ENCODE measurements at regions not wholly inside any gene's neighbourhood (a gene's known extent, or its start where the extent isn't known, plus 50 kb on each side); places are given as distances from the start of the nearest gene placed in this dataset.

- no peak for DNase-seq
Observed at GRCh38 chr13:34513526-34513925, 428.5 kb upstream of the NBEA start.

- DNase-seq = no peak
Observed at GRCh38 chr13:34515201-34515600, 426.9 kb upstream of the NBEA start.

GRCh38 chr13:34521171-34521570 lies 420.9 kb upstream of the NBEA start:
- no peak for DNase-seq

GRCh38 chr13:34522808-34523207 lies 419.3 kb upstream of the NBEA start:
- DNase-seq = no peak

- no peak for DNase-seq
Observed at GRCh38 chr13:34523406-34523805, 418.7 kb upstream of the NBEA start.

- no peak for DNase-seq
Observed at GRCh38 chr13:34533941-34534340, 408.1 kb upstream of the NBEA start.

- no peak for DNase-seq
Observed at GRCh38 chr13:34542321-34542720, 399.7 kb upstream of the NBEA start.

GRCh38 chr13:34543836-34544235 lies 398.2 kb upstream of the NBEA start:
- DNase-seq = no peak

GRCh38 chr13:34545461-34545860 lies 396.6 kb upstream of the NBEA start:
- no peak for DNase-seq

- DNase-seq = no peak
Observed at GRCh38 chr13:34546344-34547250, 395.5 kb upstream of the NBEA start.

GRCh38 chr13:34547929-34548328 lies 394.1 kb upstream of the NBEA start:
- no peak for DNase-seq

GRCh38 chr13:34553376-34553775 lies 388.7 kb upstream of the NBEA start:
- DNase-seq = no peak

- no peak for DNase-seq
Observed at GRCh38 chr13:34555988-34556387, 386.1 kb upstream of the NBEA start.

- no peak for DNase-seq
Observed at GRCh38 chr13:34561033-34561432, 381.0 kb upstream of the NBEA start.

GRCh38 chr13:34567597-34567996 lies 374.5 kb upstream of the NBEA start:
- no peak for DNase-seq

GRCh38 chr13:34570698-34571353 lies 371.2 kb upstream of the NBEA start:
- DNase-seq = no peak

GRCh38 chr13:34571716-34572115 lies 370.4 kb upstream of the NBEA start:
- no peak for DNase-seq

- no peak for DNase-seq
Observed at GRCh38 chr13:34577051-34577450, 365.0 kb upstream of the NBEA start.

GRCh38 chr13:34578471-34578870 lies 363.6 kb upstream of the NBEA start:
- no peak for DNase-seq

GRCh38 chr13:34578917-34579316 lies 363.2 kb upstream of the NBEA start:
- no peak for DNase-seq

- no peak for DNase-seq
Observed at GRCh38 chr13:34583181-34583580, 358.9 kb upstream of the NBEA start.

GRCh38 chr13:34587576-34587975 lies 354.5 kb upstream of the NBEA start:
- no peak for DNase-seq

- no peak for DNase-seq
Observed at GRCh38 chr13:34588362-34588761, 353.7 kb upstream of the NBEA start.

- no peak for DNase-seq
Observed at GRCh38 chr13:34589581-34589980, 352.5 kb upstream of the NBEA start.
